Endothelial cell (in vitro differentiated cells): ENCODE measurements at regions not wholly inside any gene's neighbourhood (a gene's known extent, or its start where the extent isn't known, plus 50 kb on each side); places are given as distances from the start of the nearest gene placed in this dataset.

Experiments used
- DNase-seq: peaks from one replicate; pipeline ENCODE4 v3.0.0; 2021; ENCODE audit warnings: low spot score
- H3K27ac Mint-ChIP-seq: one replicate; pipeline ENCODE4 v1.8.0; 2021; ENCODE audit warnings: mixed read lengths, inconsistent platforms; ENCODE audit not compliant: unreplicated experiment
- H3K27me3 Mint-ChIP-seq: one replicate; pipeline ENCODE4 v1.8.0; 2021; ENCODE audit warnings: mild to moderate bottlenecking, moderate library complexity, mixed read lengths, inconsistent platforms; ENCODE audit not compliant: unreplicated experiment
- H3K36me3 Mint-ChIP-seq: one replicate; pipeline ENCODE4 v1.8.0; 2021; ENCODE audit warnings: mild to moderate bottlenecking, low read depth, mixed read lengths, inconsistent platforms; ENCODE audit not compliant: unreplicated experiment
- H3K4me1 Mint-ChIP-seq: one replicate; pipeline ENCODE4 v1.8.0; 2021; ENCODE audit warnings: mild to moderate bottlenecking, mixed read lengths, inconsistent platforms; ENCODE audit not compliant: unreplicated experiment
- H3K4me3 Mint-ChIP-seq: one replicate; pipeline ENCODE4 v1.8.0; 2021; ENCODE audit warnings: mild to moderate bottlenecking, mixed read lengths, inconsistent platforms; ENCODE audit not compliant: unreplicated experiment
- H3K9me3 Mint-ChIP-seq: one replicate; pipeline ENCODE4 v1.8.0; 2021; ENCODE audit warnings: mixed read lengths, inconsistent platforms; ENCODE audit not compliant: unreplicated experiment
- CTCF ChIP-seq: fragments of 200-600 bp; sonication (generic); IDR thresholded peaks from one replicate; pipeline ENCODE4 v1.5.0; 2021; ENCODE audit warnings: antibody characterized with exemption; ENCODE audit not compliant: unreplicated experiment

GRCh38 chr18:78902795-78903435 lies 76.7 kb upstream of the SALL3 start:
- no peak overlapping the region for H3K27ac Mint-ChIP-seq
- H3K27me3 Mint-ChIP-seq = peaks cover 11% of the 10 kb centered on the region
- peaks cover 56% of the 10 kb centered on the region for H3K9me3 Mint-ChIP-seq
- no peak for DNase-seq
- H3K4me3 Mint-ChIP-seq = no peak overlapping the region
- H3K4me1 Mint-ChIP-seq = no peaks in the 10 kb centered on the region
- TF ChIP-seq CTCF = no peak
- H3K36me3 Mint-ChIP-seq = peaks cover 26% of the 10 kb centered on the region

GRCh38 chr18:78903436-78904178 lies 76.0 kb upstream of the SALL3 start:
- no peak for TF ChIP-seq CTCF
- Mint-ChIP-seq H3K4me3 (no peak overlapping the region), H3K9me3 (peaks cover 52% of the 10 kb centered on the region), H3K4me1 (no peaks in the 10 kb centered on the region), H3K27ac (no peak overlapping the region), H3K27me3 (peaks cover 11% of the 10 kb centered on the region), H3K36me3 (peaks cover 26% of the 10 kb centered on the region)
- DNase-seq = no peak

GRCh38 chr18:78904179-78904531 lies 75.5 kb upstream of the SALL3 start:
- Mint-ChIP-seq H3K36me3 (peaks cover 27% of the 10 kb centered on the region), H3K4me3 (no peak overlapping the region), H3K27ac (no peak overlapping the region), H3K4me1 (no peaks in the 10 kb centered on the region), H3K9me3 (peaks cover 52% of the 10 kb centered on the region), H3K27me3 (peaks cover 11% of the 10 kb centered on the region)
- TF ChIP-seq CTCF = no peak
- DNase-seq = no peak

- Mint-ChIP-seq H3K4me3 (no peak overlapping the region), H3K4me1 (no peaks in the 10 kb centered on the region), H3K27me3 (peaks cover 8% of the 10 kb centered on the region), H3K9me3 (peaks cover 47% of the 10 kb centered on the region), H3K36me3 (peaks cover 27% of the 10 kb centered on the region), H3K27ac (no peak overlapping the region)
- TF ChIP-seq CTCF = no peak
- no peak for DNase-seq
These were observed 74.3 kb upstream of the SALL3 start for GRCh38 chr18:78905334-78905733.

GRCh38 chr18:78906066-78906465 lies 73.6 kb upstream of the SALL3 start:
- TF ChIP-seq CTCF = no peak
- peaks cover 48% of the 10 kb centered on the region for H3K9me3 Mint-ChIP-seq
- H3K27ac Mint-ChIP-seq = no peak overlapping the region
- DNase-seq = no peak
- H3K27me3 Mint-ChIP-seq = peaks cover 8% of the 10 kb centered on the region
- no peaks in the 10 kb centered on the region for H3K4me1 Mint-ChIP-seq
- H3K4me3 Mint-ChIP-seq = no peak overlapping the region
- H3K36me3 Mint-ChIP-seq = peaks cover 25% of the 10 kb centered on the region
